PC-9 (cell line): ENCODE measurements at regions not wholly inside any gene's neighbourhood (a gene's known extent, or its start where the extent isn't known, plus 50 kb on each side); places are given as distances from the start of the nearest gene placed in this dataset.

Experiments used
- BruUV-seq: library from RNA; stranded (reverse); fragments of 400-500 nt; replicated peaks from 2 replicates; lab custom pipeline; 2021; lab: Mats Ljungman, UMichigan
- CTCF ChIA-PET: fragments of 300-600 bp; sonication (Branson Sonifier 250); formaldehyde crosslinking; loops from one replicate; lab custom pipeline; 2022; ENCODE audit warnings: antibody characterized with exemption; lab: Charles Lee
- POLR2A ChIA-PET: fragments of 300-600 bp; sonication (Branson Sonifier 250); formaldehyde crosslinking; loops from one replicate; lab custom pipeline; 2022; ENCODE audit warnings: antibody characterized with exemption; ENCODE audit not compliant: unreplicated experiment; lab: Charles Lee
- DNase-seq, 2 experiments: peaks; one replicate each; pipeline versions ENCODE4 v3.0.0 to v3.0.0-alpha.2; 2015 to 2022; ENCODE audit warnings: mixed read lengths in 1 of 2
- H2AFZ ChIP-seq: fragments of 200-600 bp; sonication (generic); 2 replicates; pipeline ENCODE4 v1.8.1; 2017; ENCODE audit warnings: antibody characterized with exemption
- H3F3A ChIP-seq: fragments of 200-600 bp; sonication (generic); 2 replicates; pipeline ENCODE4 v1.8.1; 2017; ENCODE audit warnings: antibody characterized with exemption, mild to moderate bottlenecking, low read depth; ENCODE audit not compliant: insufficient read depth
- H3K27ac ChIP-seq: fragments of 200-600 bp; sonication (generic); 2 replicates; pipeline ENCODE4 v1.6.1; 2016; ENCODE audit warnings: mixed run types
- H3K27me3 ChIP-seq: fragments of 200-600 bp; sonication (generic); 2 replicates; pipeline ENCODE4 v1.6.1; 2016; ENCODE audit warnings: low read depth, mixed run types; ENCODE audit not compliant: insufficient read depth
- H3K36me3 ChIP-seq: fragments of 200-600 bp; sonication (generic); 2 replicates; pipeline ENCODE4 v1.6.1; 2016; ENCODE audit warnings: low read depth, mixed run types
- H3K4me1 ChIP-seq: fragments of 200-600 bp; sonication (generic); replicated peaks from 2 replicates; pipeline ENCODE4 v1.6.1; 2016; ENCODE audit warnings: mixed run types; ENCODE audit not compliant: insufficient read depth
- H3K4me2 ChIP-seq: fragments of 200-600 bp; sonication (generic); 2 replicates; pipeline ENCODE4 v1.6.1; 2017; ENCODE audit warnings: mixed run types
- H3K4me3 ChIP-seq: fragments of 200-600 bp; sonication (generic); 2 replicates; pipeline ENCODE4 v1.6.1; 2016; ENCODE audit warnings: mixed run types
- H3K79me2 ChIP-seq: fragments of 200-600 bp; sonication (generic); 2 replicates; pipeline ENCODE4 v1.6.1; 2017; ENCODE audit warnings: low read depth, mixed run types
- H3K9me2 ChIP-seq: fragments of 200-600 bp; sonication (generic); 2 replicates; pipeline ENCODE4 v1.8.1; 2017; ENCODE audit warnings: mild to moderate bottlenecking; ENCODE audit not compliant: insufficient read depth
- H3K9me3 ChIP-seq: fragments of 200-600 bp; sonication (generic); 2 replicates; pipeline ENCODE4 v1.8.1; 2016; ENCODE audit warnings: low read depth; ENCODE audit not compliant: insufficient read depth
- H4K20me1 ChIP-seq: fragments of 200-600 bp; sonication (generic); 2 replicates; pipeline ENCODE4 v1.8.1; 2017; ENCODE audit not compliant: insufficient read depth
- EZH2 ChIP-seq: fragments of 200-600 bp; sonication (generic); IDR thresholded peaks from 2 replicates; pipeline ENCODE4 v1.8.0; 2017; ENCODE audit warnings: antibody characterized with exemption, low read depth
- intact Hi-C: fragments of 100-400 bp; cut with micrococcal nuclease; formaldehyde crosslinking; loops from one replicate; pipeline ENCODE4 v1.10.0; 2022; ENCODE audit not compliant: unreplicated experiment
- TF ChIP-seq, protein P1 (sequence below): fragments of 200-600 bp; sonication (generic); conservative IDR thresholded peaks from 2 replicates; pipeline ENCODE4 v1.6.1; 2017; ENCODE audit warnings: mixed run types, antibody characterized with exemption, mild to moderate bottlenecking, moderate library complexity

DNA sequence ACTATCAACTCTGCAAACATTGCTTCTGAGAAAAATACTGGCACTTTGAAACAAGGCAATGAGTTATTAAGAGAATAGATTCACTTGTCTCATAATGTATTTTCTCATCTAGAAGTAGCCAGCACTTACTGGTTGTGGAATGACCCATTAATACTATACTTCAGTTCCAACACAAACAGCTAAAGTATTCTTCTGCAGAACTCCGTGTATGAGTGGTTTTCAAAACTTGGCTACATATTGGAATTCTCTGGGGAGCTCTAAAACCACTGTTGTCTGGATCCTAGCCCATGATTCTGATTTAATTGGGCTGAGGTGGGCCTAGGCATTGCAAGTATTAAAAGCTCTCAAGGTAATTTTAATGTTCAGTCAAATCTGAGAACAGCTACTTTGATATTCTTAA is 1416.4 kb upstream of the RAG2 start:
- TF ChIP-seq, protein P1, sequence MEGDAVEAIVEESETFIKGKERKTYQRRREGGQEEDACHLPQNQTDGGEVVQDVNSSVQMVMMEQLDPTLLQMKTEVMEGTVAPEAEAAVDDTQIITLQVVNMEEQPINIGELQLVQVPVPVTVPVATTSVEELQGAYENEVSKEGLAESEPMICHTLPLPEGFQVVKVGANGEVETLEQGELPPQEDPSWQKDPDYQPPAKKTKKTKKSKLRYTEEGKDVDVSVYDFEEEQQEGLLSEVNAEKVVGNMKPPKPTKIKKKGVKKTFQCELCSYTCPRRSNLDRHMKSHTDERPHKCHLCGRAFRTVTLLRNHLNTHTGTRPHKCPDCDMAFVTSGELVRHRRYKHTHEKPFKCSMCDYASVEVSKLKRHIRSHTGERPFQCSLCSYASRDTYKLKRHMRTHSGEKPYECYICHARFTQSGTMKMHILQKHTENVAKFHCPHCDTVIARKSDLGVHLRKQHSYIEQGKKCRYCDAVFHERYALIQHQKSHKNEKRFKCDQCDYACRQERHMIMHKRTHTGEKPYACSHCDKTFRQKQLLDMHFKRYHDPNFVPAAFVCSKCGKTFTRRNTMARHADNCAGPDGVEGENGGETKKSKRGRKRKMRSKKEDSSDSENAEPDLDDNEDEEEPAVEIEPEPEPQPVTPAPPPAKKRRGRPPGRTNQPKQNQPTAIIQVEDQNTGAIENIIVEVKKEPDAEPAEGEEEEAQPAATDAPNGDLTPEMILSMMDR, result no peak
- TF ChIP-seq EZH2, result no peak
- BruUV-seq, result no TSS peak
- POLR2A ChIA-PET, result no interaction called here

DNA sequence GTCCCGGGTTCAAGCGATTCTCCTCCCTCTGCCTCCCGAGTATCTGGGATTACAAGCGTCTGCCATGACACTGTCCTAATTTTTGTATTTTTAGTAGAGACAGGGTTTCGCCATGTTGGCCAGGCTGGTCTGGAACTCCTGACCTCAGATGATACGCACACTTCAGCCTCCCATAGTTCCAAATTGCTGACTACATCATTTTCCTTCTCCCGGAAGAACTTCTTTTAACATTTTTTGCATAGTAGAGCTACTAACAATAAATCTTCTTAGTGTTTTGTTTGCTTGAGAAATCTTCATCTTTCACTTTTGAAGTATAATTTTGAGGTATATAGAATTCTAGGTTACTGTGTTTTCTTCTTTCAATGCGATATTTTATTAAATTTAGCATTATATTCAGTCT is 1415.1 kb upstream of the RAG2 start:
- BruUV-seq, result no TSS peak
- Histone ChIP-seq H3K36me3 (no peaks in the 10 kb centered on the region), H4K20me1 (no peaks in the 10 kb centered on the region), H3K4me2 (no peak overlapping the region), H3F3A (no peaks in the 10 kb centered on the region), H3K79me2 (no peaks in the 10 kb centered on the region), H3K27ac (no peak overlapping the region), H3K4me3 (no peak overlapping the region), H3K4me1 (0 out of 2 replicates have a peak, but pooled peaks cover 3% of the 10 kb centered on the region), H3K9me3 (peaks cover 4% of the 10 kb centered on the region; the same call in 1 of the 2 replicates), H3K27me3 (no peaks in the 10 kb centered on the region), H3K9me2 (no peaks in the 10 kb centered on the region; the same call in 1 of the 2 replicates), H2AFZ (no peak overlapping the region)
- CTCF ChIA-PET, result no interaction called here
- TF ChIP-seq, protein P1, result no peak
- no peak for TF ChIP-seq EZH2
- POLR2A ChIA-PET, result no interaction called here
- intact Hi-C loops, result loop anchor here (10.0 kb wide), 1 partner anchor 508 kb away; no protein-coding TSS in a partner anchor
- DNase-seq, result no peak

More for the DNA sequence above, 1416.4 kb upstream of the RAG2 start:
- Histone ChIP-seq H3K27ac (no peak overlapping the region), H3K4me1 (peaks cover 15% of the 10 kb centered on the region), H2AFZ (no peak overlapping the region), H3F3A (peaks cover under 1% of the 10 kb centered on the region; the same call in 1 of the 2 replicates), H3K9me2 (no peaks in the 10 kb centered on the region; the same call in 1 of the 2 replicates), H3K79me2 (no peaks in the 10 kb centered on the region), H3K4me3 (no peak overlapping the region), H3K4me2 (no peak overlapping the region), H3K9me3 (peaks cover 12% of the 10 kb centered on the region; the same call in 1 of the 2 replicates), H4K20me1 (no peaks in the 10 kb centered on the region), H3K36me3 (no peaks in the 10 kb centered on the region), H3K27me3 (no peaks in the 10 kb centered on the region)
- CTCF ChIA-PET, result no interaction called here
- intact Hi-C loops, result loop anchor here (10.0 kb wide), 1 partner anchor 510 kb away; no protein-coding TSS in a partner anchor
- DNase-seq, result no peak

DNA sequence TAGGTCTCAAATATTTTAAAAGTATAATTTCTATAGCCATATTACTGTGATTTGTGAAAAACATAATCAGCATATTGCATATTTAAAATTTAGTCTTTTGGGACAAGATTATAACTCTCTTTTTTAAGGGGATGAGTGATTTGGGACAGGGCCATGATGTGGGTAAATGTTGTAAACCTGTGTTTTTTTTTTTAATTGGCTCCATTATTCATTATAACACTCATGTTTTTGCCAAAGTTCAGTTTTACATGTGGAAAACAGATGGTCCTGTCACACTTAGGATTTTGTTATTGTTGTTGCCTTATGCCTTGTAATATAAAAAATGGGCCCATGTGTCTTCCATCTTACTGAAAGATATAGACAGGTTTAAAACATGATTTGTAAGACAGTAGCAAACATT is 1413.5 kb upstream of the RAG2 start:
- Histone ChIP-seq H3K27ac (no peak overlapping the region), H3K36me3 (no peaks in the 10 kb centered on the region), H3K4me3 (no peak overlapping the region), H4K20me1 (no peaks in the 10 kb centered on the region), H3K9me2 (0 out of 2 replicates have a peak, but pooled peaks cover 5% of the 10 kb centered on the region), H3F3A (no peaks in the 10 kb centered on the region), H3K4me2 (no peak overlapping the region), H3K79me2 (no peaks in the 10 kb centered on the region), H3K9me3 (no peaks in the 10 kb centered on the region; the same call in 1 of the 2 replicates), H3K27me3 (no peaks in the 10 kb centered on the region), H3K4me1 (no peaks in the 10 kb centered on the region), H2AFZ (no peak overlapping the region)
- intact Hi-C loops, result loop anchor here (10.0 kb wide), 1 partner anchor 507 kb away; no protein-coding TSS in a partner anchor
- TF ChIP-seq, protein P1, result no peak
- TF ChIP-seq EZH2, result no peak
- no peak for DNase-seq
- ChIA-PET POLR2A (no interaction called here), CTCF (no interaction called here)
- BruUV-seq, result no TSS peak
